AG04449 (cell line): ENCODE measurements at regions not wholly inside any gene's neighbourhood (a gene's known extent, or its start where the extent isn't known, plus 50 kb on each side); places are given as distances from the start of the nearest gene placed in this dataset.

Experiments used
- CTCF ChIA-PET: fragments of 350-600 bp; formaldehyde crosslinking; extraction: SDS; loops from one replicate; lab custom pipeline; 2021; ENCODE audit warnings: antibody characterized with exemption; lab: Yijun Ruan, JAX
- POLR2A ChIA-PET: fragments of 400-600, 350-600 bp; formaldehyde crosslinking; extraction: SDS; loops from one replicate; lab custom pipeline; 2020; ENCODE audit warnings: antibody characterized with exemption, inconsistent platforms; lab: Yijun Ruan, JAX
- DNase-seq: peaks from one replicate; pipeline ENCODE4 v3.0.0-alpha.2; 2010; ENCODE audit warnings: low read depth, low spot score
- H3K4me3 ChIP-seq: 2 replicates; pipeline ENCODE4 v1.5.1; 2011; ENCODE audit warnings: low read depth, mild to moderate bottlenecking, control low read depth, low read length
- TF ChIP-seq, protein P1 (sequence below): IDR thresholded peaks from one replicate; pipeline ENCODE4 v1.5.1; 2011; ENCODE audit warnings: mild to moderate bottlenecking, moderate library complexity, low read length, control low read depth, inconsistent platforms; ENCODE audit not compliant: insufficient read depth; ENCODE audit errors: missing control alignments

DNA sequence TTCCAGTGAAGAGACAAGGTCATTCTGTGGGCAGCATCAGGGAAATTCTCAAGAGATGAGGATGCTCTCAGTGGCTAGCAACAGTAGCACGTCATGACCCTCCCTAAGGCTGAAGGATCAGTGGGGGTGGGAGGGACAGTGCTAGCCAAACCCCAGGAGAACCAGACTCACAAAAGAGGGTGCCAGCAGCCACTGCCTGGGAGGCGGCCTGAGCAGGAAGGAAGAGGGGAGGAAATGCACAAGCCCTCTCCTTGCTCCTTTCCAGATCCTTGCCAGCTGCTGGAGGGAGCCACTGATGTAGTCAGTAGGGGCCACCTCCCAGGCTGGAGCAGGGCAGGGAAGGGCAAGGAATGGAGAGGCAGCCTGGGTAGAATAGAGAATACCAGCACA is 302.7 kb downstream of the RPS24 start:
- peak; percentile 75 for DNase-seq
- no peak overlapping the region for H3K4me3 ChIP-seq
- TF ChIP-seq, protein P1, sequence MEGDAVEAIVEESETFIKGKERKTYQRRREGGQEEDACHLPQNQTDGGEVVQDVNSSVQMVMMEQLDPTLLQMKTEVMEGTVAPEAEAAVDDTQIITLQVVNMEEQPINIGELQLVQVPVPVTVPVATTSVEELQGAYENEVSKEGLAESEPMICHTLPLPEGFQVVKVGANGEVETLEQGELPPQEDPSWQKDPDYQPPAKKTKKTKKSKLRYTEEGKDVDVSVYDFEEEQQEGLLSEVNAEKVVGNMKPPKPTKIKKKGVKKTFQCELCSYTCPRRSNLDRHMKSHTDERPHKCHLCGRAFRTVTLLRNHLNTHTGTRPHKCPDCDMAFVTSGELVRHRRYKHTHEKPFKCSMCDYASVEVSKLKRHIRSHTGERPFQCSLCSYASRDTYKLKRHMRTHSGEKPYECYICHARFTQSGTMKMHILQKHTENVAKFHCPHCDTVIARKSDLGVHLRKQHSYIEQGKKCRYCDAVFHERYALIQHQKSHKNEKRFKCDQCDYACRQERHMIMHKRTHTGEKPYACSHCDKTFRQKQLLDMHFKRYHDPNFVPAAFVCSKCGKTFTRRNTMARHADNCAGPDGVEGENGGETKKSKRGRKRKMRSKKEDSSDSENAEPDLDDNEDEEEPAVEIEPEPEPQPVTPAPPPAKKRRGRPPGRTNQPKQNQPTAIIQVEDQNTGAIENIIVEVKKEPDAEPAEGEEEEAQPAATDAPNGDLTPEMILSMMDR = no peak
- ChIA-PET POLR2A (interaction anchor here (0.6 to 1.0 kb wide), 2 partner anchors 205 to 730 kb away, joined by 3 read pairs; no protein-coding TSS in a partner anchor), CTCF (interaction anchor here (1.1 kb wide), 1 partner anchor 249 kb away, joined by 3 read pairs; no protein-coding TSS in a partner anchor)

DNA sequence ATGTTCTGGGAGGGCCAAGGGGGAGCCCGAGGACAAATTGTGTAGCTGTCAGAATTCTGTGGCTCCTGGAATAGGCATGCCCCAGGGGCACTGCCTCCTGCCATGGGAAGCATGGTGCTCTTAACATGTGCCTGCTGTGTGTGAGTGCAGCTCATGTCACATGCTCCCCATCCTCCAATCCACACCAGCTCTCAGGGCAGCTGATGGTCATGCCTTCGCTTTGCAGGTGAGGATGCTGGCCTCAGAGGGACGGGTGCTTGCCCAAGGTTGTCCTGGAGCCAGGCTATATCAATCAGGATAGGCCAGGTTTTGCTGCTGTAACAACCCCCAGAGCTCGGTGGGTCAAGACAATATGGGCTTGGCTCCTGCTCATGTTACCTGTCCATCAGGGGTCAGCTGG is 303.4 kb downstream of the RPS24 start:
- POLR2A ChIA-PET = interaction anchor here (0.6 kb wide), 1 partner anchor 729 kb away, joined by 3 read pairs; no protein-coding TSS in a partner anchor
- no peak overlapping the region for H3K4me3 ChIP-seq
- CTCF ChIA-PET = interaction anchor here (1.1 kb wide), 1 partner anchor 249 kb away, joined by 3 read pairs; no protein-coding TSS in a partner anchor
- no peak for DNase-seq
- TF ChIP-seq, protein P1 = no peak

DNA sequence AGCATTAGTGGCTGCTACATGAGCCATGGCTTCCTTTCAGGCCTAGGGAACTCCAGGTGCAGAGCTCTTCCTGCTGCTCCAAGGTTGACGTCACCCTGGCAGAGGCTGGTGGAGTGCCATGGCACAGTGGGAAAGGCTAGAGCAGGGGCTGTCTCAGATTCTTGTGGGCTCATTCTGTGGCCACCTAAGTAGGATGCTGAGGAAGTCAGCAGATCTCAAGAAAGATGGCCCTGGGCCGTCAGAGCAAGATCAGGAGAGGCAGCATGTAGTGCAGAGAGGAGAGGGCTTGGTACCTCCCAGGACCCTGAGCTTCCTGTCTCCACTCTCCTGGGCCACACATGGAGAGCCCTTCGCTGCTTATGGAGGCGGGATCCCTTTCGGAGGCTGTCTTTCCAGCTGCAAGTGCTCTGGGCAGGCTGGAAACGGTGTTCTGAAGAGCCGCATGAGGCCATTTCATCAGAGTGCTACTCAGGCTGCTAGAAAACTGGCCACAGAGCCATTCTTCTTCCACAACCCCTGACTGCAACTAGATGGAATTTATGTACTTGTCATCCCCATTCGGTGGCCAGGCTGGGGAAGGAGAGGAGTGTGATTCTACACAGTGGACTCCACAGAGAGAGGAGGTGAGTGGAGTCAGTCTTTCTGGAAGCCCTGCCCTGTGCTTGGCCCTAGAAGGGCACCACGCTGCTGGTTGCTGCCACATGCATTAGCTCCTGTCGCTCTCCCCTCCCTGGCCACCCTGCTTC is 304.2 kb downstream of the RPS24 start:
- ChIA-PET CTCF (interaction anchor here (1.3 kb wide), 1 partner anchor 34 kb away, joined by 4 read pairs; no protein-coding TSS in a partner anchor), POLR2A (no interaction called here)

DNA sequence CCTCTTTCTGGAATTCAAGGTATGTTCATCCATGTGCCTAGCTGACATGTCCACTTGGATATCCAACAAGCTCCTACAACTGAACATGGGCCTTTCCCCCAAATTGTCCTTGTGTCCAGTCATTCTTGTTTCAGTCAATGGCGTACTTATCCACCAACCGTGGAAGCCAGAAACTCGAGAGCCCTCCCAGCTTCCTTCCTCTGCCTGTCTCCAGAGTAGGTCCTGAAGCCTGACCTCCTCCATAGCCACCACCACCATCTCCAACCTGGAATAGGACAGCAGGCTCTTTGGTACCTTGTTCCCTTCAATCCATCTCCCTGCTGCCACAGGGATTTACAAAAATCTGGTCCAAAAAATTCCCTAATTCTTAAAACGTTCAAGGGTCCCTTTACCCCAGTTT is 305.1 kb downstream of the RPS24 start:
- TF ChIP-seq, protein P1 = no peak
- CTCF ChIA-PET = interaction anchor here (1.3 kb wide), 1 partner anchor 35 kb away, joined by 4 read pairs; no protein-coding TSS in a partner anchor
- POLR2A ChIA-PET = no interaction called here
- no peak for DNase-seq
- H3K4me3 ChIP-seq = no peak overlapping the region

More for the DNA sequence above, 304.2 kb downstream of the RPS24 start:
- DNase-seq = no peak
- no peak overlapping the region for H3K4me3 ChIP-seq
- TF ChIP-seq, protein P1 = no peak

DNA sequence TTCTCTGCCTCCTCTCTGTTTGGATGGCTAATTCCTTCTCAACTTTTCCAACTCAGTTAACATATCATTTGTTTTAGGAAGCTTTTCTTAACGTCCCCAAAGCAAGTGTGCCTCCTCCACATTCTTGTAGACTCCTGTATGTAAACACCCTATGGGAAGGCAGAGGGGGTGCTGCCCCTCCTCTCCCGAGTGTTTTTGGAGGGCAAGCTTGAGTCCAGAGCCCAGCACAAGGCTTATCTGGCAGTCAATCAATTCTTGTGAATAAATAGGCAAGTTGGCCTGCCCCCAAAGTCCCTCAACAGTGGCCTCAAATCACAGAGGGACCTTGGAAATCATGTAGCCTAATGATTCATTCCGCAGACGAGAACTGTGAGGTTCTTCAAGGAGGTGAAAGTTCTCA is 305.6 kb downstream of the RPS24 start:
- ChIA-PET CTCF (no interaction called here), POLR2A (no interaction called here)
- DNase-seq = no peak
- H3K4me3 ChIP-seq = no peak overlapping the region
- TF ChIP-seq, protein P1 = no peak

DNA sequence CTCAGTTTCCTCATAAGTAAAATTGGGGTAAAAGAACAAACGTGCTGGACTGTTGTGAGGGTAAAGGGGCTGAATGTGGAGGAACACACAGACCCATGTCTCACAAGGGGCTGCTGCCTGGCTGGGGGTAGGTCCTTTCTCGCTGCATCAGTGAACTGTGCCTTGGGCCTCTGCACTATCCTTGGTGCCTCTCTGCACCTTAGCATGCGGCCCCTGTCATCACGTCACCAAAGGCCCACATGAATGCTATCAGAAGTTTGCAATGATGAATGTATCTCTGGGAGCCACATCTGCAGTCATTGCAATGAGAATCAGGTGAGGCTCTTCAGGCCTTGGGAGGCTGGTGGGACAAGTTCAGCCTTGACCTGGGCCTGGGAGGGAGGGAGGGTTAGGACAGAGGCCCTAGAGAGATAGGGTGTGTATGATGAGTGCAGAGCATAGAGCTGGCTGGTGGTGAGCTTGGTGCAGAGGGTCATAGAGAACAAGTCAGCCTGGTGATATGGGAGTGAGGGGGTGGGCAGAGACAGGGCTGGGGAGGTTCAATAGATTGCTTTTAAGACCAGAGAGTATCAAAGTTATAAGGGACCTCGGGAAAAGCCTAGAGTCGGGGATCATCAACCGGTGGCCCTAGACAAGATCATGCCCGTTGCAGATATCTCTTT is 308.4 kb downstream of the RPS24 start:
- CTCF ChIA-PET = no interaction called here

More for the DNA sequence above, 308.4 kb downstream of the RPS24 start:
- TF ChIP-seq, protein P1 = no peak
- DNase-seq = no peak
- POLR2A ChIA-PET = no interaction called here
- H3K4me3 ChIP-seq = no peak overlapping the region
